ENCODE measurements at regions not wholly inside any gene's neighbourhood (a gene's known extent, or its start where the extent isn't known, plus 50 kb on each side); places are given as distances from the start of the nearest gene placed in this dataset.

DNA sequence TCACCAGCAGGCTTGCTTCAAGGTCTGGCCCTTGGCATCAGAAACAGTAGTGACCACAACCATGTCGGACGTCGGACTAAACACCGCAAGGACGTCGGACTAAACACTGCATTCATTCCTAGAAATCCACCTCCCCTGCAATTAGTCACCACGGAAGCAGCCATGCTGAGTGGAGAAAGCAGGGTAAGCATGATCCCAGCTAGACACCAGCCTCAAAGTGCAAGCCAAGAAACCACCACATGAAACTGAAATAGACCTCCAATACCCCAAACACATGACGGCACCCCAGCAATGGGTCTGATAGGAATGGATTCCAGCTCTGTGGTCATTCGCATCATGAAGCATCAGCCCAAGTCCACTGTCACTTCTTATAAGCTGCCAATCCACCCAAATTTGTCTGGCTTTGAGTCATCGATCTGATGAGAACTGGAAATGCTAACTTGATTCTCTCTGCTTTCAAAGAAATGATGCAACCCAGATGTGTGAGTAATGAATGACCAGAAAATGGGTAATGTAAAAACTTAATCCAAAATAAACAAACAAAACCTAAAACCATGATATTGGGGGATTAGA is 348.3 kb upstream of the TMCO5A start:
- DNase-seq: no peak

DNA sequence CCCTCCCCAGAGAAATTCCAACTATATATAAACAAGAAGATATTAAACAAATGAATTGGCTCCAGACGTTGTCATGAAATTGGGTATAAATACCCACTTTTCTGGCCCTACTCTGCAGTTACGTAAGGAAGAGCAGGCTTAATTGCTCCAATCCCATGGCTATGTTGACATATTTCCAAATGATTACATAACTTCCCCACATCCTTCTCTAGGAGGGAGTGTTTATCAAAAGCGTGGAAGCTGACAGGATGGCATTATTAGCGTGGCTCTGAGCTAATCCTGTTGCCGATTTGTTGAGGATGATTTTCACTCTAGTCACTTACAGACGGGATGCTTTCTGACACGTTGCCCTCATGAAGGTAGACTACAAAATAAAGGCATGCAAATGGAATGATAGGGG is 347.5 kb upstream of the TMCO5A start:
- DNase-seq: peak; percentile 48

DNA sequence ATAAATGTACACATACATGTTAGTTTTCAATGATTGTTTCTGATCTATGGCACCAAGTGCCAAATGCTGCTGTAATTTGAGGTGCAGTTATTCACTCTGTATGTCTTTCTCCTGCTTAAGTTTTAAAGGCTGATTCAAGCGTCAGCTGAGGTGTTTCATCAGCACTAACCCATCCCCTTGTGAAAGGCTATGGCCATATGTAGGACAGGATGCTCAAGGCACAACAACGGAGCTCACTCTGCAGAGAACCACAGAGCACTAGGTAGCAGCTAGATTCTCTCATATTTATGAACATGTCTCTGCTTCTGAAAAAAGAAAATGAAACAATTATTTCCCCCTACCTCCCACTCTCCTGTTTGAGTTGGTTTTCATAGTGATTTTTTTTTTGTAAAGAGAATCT is 340.0 kb upstream of the TMCO5A start:
- DNase-seq: no peak

DNA sequence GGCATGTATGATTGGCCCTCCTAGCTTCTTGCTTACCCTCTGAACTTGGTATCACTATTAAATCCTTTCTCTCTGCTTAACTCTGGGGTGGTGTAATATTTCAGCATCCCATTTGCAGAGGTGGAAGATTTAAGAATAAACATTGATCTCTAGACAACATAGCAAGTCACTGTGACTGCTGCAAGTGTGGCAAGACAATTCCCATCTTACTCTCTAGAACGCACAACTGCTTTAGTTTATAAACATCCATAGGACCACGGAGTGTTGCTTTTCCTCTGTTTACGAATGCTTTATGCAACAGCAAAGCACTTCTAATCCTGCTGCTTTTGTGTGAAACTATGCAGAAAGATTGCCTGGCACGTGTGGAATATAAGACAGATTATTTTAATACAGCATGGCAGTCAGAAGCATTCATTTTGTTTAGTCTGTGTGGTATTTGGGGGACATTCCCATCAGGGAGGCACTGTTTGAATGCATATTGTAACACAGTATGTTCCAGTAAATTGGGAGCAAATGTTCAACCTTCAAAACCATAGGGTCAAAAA is 338.9 kb upstream of the TMCO5A start:
- DNase-seq: no peak

DNA sequence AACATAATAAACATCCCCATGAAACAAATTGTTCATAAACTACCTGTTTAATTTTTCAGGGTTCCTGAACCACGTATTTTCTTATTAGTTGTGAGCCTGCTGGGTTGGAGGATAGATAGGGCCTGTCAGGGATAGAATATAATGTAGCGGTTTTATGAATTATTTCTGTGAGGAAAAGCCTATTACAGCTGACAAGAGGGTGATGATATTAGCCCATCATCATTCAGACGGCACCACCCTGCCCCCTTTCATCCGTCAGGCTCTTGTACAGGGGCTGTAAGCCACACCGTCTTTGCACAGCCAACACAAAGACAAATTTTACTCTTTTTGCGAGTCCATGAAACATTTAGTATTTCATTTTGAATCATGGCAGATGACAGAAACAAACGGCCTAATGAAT is 335.3 kb upstream of the TMCO5A start:
- no peak for DNase-seq

DNA sequence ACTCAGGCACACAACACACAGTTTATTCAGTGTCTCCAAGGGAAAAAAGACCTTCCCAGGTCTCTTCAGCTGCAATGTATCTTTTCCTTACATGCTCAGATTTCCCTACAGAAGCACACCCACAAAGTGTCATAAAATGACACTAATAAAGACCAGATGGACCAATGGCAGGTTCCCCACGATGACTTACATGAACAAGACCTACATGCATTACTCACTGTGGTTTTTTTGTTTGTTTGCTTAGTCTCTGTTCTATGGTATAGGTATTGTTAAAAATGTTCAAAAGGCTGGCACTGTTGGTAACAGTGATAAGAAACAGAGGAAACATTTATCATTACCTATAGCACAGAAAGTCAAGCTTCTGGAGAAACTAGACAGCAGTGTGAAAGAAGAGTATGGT is 318.2 kb upstream of the TMCO5A start:
- peak; percentile 3 for DNase-seq

DNA sequence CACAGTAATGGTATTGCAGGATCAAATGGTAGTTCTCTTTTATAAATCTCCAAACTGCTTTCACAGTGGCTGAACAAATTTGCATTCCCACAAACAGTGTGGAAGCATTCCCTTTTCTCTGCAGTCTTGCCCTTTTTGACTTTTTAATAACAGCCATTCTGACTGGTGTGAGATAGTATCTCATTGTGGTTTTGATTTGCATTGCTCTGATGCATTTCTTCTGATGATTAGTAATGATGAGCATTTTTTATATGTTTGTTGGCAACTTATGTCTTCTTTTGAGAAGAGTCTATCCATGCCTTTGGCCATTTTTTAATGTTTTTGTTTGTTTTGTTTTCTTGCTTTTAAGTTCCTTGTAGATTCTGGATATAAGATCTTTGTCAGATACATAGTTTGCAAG is 316.1 kb upstream of the TMCO5A start:
- DNase-seq: no peak

DNA sequence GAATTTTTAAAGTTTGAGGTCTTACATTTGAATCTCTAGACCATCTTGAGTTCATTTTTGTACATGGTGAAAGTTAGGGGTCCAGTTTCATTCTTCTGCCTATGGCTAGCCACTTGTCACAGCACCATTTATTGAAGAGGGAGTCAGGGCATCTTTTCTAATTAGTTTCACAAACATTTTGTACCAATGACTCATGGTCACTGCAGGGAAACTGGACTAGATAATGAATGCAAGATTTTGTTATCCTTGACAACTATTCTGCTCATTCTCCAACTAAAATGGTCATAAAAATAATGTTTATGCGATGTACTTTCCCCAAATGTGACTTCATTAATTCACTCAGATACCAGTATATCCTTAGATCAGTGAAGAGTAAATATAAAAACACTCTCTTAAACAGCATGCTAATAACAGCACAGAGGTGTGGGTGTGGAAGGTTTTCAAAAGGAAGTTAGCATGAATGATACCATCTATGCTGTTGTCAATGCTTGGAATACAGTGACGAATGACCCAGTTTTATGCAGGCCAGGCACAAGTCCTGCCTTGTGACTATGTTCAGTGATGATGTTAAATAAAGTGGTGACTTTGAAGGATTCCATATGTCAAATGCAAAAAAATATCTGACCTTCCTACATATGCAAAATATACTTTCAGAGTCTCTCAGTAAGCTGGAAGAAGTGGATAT is 314.9 kb upstream of the TMCO5A start:
- DNase-seq: no peak

DNA sequence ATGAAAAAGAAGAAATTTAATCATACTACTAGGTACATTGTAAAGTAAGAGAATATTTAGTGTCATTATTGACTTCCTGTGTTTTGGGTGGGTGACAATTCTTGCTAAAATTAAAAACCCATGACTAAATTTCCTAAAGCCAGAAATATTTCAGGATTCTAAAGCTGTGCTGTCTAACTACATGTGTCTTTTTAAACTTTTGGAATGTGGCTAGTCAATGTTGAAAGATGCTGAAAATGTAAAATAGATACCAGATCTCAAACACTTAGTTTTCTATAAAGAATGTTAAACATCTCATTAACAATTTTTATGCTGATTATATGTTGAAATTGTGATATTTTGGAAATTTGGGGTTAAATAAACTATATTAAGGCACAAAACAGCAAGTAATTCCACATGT is 308.9 kb upstream of the TMCO5A start:
- DNase-seq: no peak

DNA sequence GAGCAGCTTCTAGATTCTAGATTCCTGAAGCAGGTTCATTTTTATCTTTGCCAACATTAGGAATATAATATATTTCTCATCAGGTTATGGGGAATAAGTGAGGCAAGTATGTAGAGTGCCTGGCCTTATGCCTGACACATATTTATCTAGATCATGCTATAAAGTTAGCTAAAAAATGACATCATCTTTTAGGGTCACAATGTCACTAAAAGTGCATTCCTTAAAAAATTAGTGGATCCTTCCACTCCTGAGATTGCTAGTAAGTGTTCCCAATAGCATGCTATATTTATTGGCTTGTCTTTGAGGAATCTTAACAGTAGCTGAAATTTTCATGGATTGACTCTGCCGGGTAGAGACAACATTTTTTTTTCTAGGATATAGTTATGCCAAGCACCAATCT is 305.9 kb upstream of the TMCO5A start:
- DNase-seq: no peak

DNA sequence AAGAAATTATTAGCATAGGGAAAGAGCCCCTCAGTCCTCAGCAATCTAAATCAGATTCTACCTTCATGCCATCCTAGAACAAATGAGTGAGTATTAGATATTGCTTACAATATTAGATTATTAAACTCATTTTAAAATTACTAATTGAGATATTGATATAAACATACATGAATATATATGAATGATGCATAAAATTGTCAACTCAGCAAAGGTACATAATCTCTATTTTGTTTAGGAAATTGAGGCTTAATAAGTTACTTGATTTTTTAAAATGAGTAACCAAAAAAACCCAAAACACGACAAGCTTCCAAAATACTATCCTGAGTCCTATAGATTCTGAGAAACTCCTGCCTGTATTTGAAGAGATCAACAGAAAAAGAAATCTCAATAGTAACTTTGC is 297.7 kb upstream of the TMCO5A start:
- no peak for DNase-seq

DNA sequence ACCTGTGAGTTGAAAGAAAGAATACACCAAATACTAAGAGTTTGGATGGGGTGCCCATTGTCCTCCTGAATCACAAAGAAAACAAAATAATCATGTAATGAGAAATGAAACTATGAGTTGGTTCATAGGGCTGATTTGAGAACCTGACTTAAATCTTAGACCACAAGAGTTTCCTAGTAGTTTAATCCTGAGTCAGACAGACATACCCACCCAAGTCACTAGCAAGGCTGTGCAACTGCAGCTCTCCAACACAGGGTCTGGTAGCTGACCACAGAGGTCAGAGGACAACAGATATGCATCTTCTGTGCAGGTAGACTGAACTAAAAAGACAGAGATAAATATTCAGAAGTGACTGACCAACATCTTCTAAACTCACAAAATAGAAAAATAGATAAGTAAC is 296.3 kb upstream of the TMCO5A start:
- DNase-seq: no peak

DNA sequence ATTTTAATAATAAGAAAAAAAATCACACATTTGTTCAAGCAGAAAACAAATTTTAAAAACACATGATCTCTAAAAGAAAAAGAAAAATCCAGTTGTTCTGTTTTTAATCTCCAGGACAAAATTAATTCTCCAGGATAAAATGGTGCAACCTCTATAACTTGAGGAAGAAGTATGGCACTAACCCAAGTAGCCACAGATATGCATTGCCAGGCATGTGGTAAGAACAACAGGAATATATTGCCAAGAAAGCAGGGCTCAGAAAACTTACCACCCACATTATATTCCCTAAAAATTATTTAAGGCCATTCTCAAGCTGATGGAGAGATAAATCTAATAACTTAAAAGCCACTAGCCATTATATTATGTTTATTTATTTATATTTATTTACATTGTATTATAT is 295.7 kb upstream of the TMCO5A start:
- no peak for DNase-seq

DNA sequence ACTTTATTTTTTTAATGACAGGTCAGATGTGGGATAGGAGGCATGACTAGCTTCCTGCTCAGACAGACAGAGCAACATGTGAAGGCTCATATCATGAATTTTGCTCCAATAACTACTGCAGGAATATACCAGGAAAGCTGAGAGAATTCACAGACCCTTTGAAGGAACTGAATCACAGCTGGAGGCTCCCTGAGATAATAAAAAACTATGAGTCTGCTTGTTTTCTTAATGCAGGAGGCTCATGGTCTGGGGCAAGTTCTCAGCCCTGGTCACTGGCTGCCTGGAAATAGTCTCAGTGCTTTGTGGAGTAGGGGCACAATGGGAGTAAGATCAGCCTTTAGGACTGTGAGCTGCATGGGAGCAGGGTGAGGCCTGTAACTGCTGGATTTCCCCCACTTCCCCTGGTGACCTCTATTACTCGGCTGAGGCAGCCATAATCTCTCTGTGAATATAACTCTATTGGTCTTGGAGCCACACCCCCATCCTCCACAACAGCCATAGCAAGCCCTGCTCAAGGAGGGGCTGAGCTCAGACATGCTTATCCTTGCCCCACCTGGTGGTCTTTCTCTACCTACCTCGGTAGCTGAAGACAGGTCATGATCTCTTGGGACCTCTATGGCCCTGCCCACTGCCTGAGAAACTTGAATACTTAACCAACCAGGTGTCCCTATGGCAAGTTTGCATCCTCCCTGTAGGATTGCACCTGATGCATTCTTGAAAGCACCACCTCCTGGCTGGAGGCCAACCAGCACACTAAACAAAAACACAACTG is 281.6 kb upstream of the TMCO5A start:
- no peak for DNase-seq

DNA sequence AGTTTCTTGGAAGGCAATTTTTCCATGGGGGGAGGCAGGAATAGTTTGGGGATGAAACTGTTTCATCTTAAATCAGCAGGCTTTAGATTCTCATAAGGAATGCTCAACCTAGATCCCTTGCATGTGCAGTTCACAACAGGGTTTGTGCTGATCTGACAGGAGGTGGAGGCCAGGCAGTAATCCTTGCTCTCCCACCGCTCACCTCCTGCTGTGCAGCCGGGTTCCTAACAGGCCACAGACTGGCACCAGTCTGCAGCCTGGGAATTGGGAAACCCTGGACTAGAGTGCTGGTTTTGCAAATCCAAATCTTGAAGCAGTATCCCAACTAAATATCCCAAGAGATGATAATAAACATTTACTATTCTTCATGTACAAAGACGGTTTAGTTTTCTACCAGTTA is 256.3 kb upstream of the TMCO5A start:
- DNase-seq: no peak

DNA sequence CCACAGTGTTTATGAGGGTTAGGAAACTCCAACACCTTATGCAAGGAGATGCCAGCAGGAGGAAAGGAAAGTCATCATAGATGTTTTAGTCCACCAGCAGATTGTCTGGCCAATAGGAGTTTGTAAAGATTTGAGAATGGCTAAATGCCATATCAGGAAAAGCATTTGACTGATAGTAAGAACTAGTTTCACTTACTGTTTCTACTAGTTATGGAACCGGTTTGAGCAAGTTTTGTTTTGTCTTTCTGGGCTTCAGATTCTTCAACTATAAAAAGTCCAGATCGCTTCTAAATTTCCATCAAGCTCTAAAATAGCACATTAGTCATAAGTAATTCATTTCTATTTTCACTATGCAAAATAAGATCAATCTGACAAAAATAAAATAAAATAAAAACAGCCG is 254.8 kb upstream of the TMCO5A start:
- DNase-seq: no peak

DNA sequence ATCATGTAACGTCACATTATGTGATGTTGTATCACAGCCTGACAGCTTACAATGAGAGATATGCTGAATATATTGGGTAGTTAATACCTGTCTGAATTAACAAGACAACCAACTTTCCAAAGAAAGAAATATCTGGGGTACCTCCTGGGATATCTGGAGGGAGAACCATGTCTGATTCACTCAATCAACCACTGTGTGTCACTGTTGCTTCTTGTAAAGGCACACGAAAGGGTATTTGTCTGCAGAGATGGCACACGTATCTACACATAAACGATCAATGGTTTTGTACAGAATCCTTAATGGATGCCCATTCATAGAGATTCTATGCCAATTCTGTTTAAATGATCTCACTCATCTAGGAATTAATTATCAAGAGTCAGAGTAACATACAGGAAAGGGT is 252.1 kb upstream of the TMCO5A start:
- DNase-seq: peak; percentile 22

DNA sequence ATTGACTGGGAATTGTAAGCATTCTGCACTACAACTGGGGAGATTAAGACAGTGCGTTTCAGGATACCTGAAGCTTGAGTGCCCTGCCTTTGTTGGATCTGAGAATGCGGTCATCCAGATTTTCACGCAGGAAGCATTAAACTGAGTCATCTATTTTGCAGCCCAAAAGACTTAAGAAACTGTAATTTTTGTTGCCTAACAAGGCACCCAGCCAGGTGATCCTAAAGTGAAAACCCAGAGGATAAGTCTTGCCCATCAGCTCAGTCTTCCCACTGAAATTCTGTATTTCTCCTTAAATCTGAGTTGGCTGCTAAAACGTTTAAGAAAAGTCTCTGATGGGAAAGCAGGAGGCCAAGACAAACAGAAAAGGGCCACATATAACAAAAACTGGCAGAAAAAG is 242.5 kb upstream of the TMCO5A start:
- no peak for DNase-seq

DNA sequence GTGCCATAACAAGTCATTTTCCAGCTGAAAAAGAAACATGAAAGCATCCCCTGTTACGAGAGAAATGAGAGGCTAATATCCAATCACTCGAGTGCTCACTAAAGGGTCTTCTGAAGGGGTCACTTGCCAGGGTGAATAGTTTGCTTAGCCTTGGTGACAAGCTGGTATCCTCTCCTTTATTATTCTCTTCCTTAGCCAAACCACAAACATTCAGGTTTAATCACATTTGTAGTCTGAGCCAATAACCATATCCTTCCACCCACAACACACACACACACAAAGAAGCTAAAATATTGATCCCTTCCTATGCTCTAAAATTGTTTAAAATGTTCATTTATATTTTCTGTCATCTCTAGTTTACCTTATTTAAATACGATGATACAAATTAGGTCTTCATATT is 240.5 kb upstream of the TMCO5A start:
- no peak for DNase-seq

DNA sequence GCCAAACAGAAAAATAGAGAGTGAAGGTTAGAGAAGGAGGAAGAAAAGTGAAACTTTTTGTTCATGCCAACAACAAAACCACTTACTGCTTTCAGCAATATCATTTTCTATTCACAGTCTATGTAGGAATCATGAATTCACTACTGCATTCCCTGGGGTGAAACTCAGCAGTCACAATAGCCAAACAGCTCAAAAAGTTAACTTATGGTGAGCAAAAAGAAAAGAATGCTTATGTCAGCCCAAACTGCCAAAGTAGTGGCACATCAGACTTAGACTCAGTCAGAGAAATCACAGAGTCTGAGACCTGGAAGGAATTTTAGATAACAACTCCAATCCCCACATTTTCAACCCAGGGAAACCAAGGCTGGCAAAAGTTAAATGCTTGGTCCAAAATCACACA is 238.7 kb upstream of the TMCO5A start:
- DNase-seq: no peak

DNA sequence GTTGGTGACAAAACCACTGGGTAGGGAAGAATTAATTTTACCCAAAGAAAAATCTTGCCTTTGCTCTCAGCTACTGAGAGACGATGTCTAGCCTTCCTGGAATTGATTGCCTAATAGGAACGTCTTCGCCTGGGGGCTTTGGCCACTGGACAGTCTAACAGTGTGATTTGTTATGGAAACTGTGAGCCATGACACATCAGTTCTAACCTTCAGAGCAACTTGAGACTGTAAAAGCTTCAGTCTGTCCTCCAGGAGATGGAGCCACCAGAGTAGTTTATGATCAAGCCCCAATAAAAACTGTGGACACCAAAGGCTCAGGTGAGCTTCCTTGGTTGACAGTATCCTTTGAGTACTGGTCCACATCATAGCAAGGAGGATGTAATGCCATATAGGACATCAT is 235.8 kb upstream of the TMCO5A start:
- DNase-seq: peak; percentile 32

DNA sequence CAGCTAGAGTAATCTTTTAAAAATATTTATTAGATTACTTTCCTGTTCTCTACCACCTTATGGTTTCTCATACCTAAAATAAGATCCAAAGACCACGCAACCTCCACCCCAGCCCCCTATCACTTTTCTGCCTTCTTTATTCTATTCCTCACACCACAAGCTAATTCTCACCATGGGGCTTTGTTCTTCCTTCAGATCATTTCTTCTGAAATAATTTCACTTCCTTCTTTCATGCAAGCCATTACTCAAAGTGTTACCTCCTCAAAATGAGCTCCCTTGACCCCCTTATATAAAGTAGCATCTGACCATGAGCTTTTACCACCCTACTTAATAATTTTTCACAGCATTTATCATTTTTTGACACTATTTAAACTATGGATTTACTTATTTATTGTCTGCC is 233.2 kb upstream of the TMCO5A start:
- no peak for DNase-seq

DNA sequence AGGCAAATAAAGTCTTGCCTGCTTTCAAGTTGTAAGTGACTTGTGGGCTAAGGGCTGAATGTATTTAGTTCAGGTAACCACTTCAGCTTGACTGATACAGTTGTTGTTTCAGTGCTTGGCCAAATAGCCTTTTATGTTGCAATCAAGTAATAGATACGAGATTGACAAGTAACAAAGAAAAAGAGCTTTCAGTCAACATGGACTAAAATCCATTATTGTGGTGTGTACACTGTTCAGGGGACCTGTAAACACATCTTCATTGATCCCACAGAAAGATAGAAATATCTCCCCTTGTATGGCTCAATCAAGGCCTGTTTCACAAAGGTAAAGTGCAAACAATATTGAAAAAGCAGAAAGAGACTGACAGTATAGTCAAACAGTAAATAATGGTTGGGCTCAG is 224.8 kb upstream of the TMCO5A start:
- DNase-seq: peak; percentile 9

DNA sequence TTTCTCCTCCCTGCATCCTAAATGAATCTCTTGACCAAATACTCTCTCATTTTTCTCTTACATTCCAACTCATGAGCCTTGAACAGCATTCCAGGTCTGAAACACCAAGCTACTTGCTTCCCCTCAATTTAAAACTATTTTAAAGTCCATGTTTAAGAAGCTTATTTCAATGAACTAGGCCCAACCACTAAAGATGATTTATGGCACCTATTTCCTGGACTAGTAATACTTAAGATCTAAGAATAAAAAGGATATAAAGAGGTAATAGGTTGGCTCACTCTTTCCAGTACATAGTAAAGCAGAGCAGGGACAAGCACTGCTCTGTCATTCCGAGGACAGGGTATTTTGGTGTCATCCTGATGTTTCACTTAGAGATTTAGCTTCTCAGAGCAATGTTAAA is 219.3 kb upstream of the TMCO5A start:
- DNase-seq: no peak
